ENCODE measurements at regions not wholly inside any gene's neighbourhood (a gene's known extent, or its start where the extent isn't known, plus 50 kb on each side); places are given as distances from the start of the nearest gene placed in this dataset.

DNA sequence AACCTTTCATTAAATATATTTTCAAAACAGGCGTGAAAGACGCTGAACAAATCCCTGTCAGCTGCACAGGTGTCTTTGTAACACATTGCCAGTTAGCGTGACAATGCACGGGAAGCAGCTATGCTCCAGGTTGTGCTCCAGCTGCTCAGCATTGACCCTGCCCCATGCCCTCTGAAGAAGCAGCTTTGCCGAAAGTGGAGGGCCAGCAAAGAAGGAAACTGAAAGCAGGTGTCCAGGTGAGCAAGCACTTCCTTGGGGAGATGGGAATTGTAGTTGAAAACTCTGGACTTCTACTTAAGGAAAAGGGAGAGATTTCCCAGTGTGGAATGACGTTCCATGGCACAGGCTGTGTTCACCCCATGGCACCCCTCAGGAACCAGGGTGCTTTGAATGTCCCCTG is 125.7 kb downstream of the TTLL2 start:
- Histone ChIP-seq H3K27me3 (ENCODE audit: control insufficient read depth in 2 of 2, insufficient read depth in 2 of 2, low read length in 2 of 2) (peaks cover 9 to 22% of the 10 kb centered on the region in 2 experiments; a peak in 3 of 5 replicates), H2AFZ (ENCODE audit: low read depth, low read length) (no peak overlapping the region), H3K4me1 (replicated peaks in 1 of 2; ENCODE audit: control insufficient read depth in 2 of 2, insufficient read depth in 2 of 2, low read length in 2 of 2) (no peaks in the 10 kb centered on the region), H3K4me2 (ENCODE audit: insufficient read depth, low read length) (no peak overlapping the region), H3K79me2 (ENCODE audit: control insufficient read depth, insufficient read depth, low read length) (no peaks in the 10 kb centered on the region), H4K20me1 (replicated peaks; ENCODE audit: control insufficient read depth, insufficient read depth, low read length) (no peaks in the 10 kb centered on the region), H3K9ac (ENCODE audit: insufficient read depth in 1 of 2, low read depth in 2 of 2, low read length in 2 of 2) (no peak overlapping the region), H3K9me1 (ENCODE audit: control insufficient read depth, insufficient read depth, low read length) (no peaks in the 10 kb centered on the region), H3K36me3 (ENCODE audit: control insufficient read depth, insufficient read depth, low read length) (no peaks in the 10 kb centered on the region), H3K27ac (ENCODE audit: extremely low read depth, low read depth, low read length) (no peak overlapping the region), H3K9me3 (replicated peaks; ENCODE audit: control insufficient read depth, insufficient read depth, low read depth, low read length) (no peaks in the 10 kb centered on the region), H3K4me3 (no peak overlapping the region)
- 1% methylated on average over 6 of the region's 6 CpGs for WGBS (ENCODE audit: insufficient coverage, low coverage, missing lambda C conversion rate)
- intact Hi-C loops (cut with micrococcal nuclease): no loop called here
- ChIA-PET CTCF (ENCODE audit: low intra/inter-chr PET ratio) (no interaction called here), POLR2A (interaction anchor here (0.6 kb wide), 1 partner anchor 15 kb away, joined by 3 read pairs; no protein-coding TSS in a partner anchor)
- in situ Hi-C loops (cut with MboI): no loop called here
- ATAC-seq (no peak), FAIRE-seq (no peak), DNase-seq (ENCODE audit: extremely low read depth in 1 of 4, low spot score in 3 of 4) (no peak)
- TF ChIP-seq RBM25 (IDR thresholded peaks at IDR 0.05; ENCODE audit: low read depth, low read length, severe bottlenecking) (no peak), ASH1L (IDR thresholded peaks at IDR 0.05; ENCODE audit: borderline replicate concordance, low read depth, partially characterized antibody) (no peak), NFE2L1 (tag; IDR thresholded peaks at IDR 0.05; ENCODE audit: borderline replicate concordance, low read depth) (no peak), ZC3H4 (CRISPR knock-in tag; IDR thresholded peaks at IDR 0.05; ENCODE audit: borderline replicate concordance) (no peak), CSDE1 (IDR thresholded peaks at IDR 0.05) (no peak), CXXC5 (CRISPR knock-in tag; IDR thresholded peaks at IDR 0.05) (no peak), RFX7 (CRISPR knock-in tag; IDR thresholded peaks at IDR 0.05) (no peak), CBFA2T3 (IDR thresholded peaks at IDR 0.05) (no peak)
- TF ChIP-seq, protein P1, sequence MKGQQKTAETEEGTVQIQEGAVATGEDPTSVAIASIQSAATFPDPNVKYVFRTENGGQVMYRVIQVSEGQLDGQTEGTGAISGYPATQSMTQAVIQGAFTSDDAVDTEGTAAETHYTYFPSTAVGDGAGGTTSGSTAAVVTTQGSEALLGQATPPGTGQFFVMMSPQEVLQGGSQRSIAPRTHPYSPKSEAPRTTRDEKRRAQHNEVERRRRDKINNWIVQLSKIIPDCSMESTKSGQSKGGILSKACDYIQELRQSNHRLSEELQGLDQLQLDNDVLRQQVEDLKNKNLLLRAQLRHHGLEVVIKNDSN (CRISPR knock-in tag; IDR thresholded peaks at IDR 0.05): no peak
- TF ChIP-seq, protein P2, sequence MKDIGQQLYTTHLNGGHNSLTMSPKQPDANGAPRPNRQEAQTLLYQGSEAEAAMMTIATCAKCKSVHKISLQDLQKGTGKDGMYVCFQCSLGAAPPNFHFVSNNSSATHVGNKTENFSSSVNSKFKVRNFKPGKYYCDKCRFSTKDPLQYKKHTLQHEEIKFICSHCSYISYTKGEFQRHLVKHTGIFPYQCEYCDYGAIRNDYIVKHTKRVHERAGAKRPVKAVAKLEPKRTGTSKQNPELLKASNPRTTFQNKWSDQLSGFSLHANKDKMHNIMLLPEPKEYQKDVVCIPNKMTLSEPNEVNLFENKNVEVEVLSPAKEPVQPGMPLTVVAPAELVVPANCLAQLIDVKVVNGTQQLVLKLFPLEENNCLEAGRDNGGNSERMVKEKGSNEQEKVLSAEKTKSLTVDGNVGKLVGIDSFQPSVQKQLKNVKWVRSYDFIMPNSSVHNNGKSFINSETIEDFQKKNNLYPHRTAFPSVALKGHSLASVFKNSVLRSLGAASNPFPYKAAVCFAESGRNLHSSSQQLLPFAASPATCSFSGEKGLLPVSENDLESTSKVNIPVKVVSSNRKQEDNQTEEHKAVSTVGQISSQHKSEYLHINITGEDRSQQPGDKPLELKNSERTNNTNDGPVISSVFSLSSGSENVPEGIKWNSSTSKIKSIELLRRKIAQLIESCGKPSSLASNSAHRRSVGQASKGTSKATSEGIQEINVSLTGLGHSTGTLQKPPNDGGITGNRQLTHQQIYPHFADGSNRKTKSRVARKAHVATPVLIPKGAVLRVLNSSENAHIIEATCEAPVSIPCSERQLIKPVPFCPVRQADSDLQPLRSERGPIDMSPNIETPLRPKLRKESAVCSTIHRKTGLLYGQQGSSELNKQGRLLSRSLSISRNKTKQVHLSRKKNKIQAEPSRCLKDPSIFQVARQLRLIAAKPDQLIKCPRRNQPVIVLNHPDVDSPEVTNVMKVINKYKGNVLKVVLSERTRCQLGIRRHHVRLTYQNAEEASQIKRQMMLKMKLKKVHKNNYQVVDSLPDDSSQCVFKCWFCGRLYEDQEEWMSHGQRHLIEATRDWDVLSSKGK (CRISPR knock-in tag; IDR thresholded peaks at IDR 0.05): no peak
- no TSS peak for BruUV-seq (replicated peaks)
